ENCODE measurements at regions not wholly inside any gene's neighbourhood (a gene's known extent, or its start where the extent isn't known, plus 50 kb on each side); places are given as distances from the start of the nearest gene placed in this dataset.

GRCh38 chr6:104597541-104598050 lies 262.1 kb downstream of the HACE1 start:
- no peaks in the 10 kb centered on the region for H3K27me3 ChIP-seq (ENCODE audit: control insufficient read depth, insufficient read depth, low read length)
- no peaks in the 10 kb centered on the region for H3K9me3 ChIP-seq (ENCODE audit: control insufficient read depth in 2 of 3, insufficient read depth in 1 of 3, low read length in 3 of 3)
- H3K9ac ChIP-seq (ENCODE audit: low read length in 3 of 3) = no peak overlapping the region
- no peak for TF ChIP-seq CTCF (IDR thresholded peaks at IDR 0.05; ENCODE audit: borderline replicate concordance, extremely low read depth, insufficient read depth)
- H3K36me3 ChIP-seq (ENCODE audit: control insufficient read depth in 2 of 3, insufficient read depth in 3 of 3, low read length in 3 of 3) = no peaks in the 10 kb centered on the region
- no peak overlapping the region for H3K27ac ChIP-seq (ENCODE audit: low read depth in 2 of 2, low read length in 2 of 2)
- H3K4me1 ChIP-seq (ENCODE audit: control insufficient read depth in 2 of 3, insufficient read depth in 2 of 3, low read depth in 1 of 3, low read length in 3 of 3) = peaks cover 0 to 4% (median 0%) of the 10 kb centered on the region in 3 donors
- DNase-seq (peak in 2 of 5 donors; percentile 15 to 32), FAIRE-seq (no peak)
- intact Hi-C loops (cut with DNase I) = no loop called here
- no peak overlapping the region for H3K4me3 ChIP-seq (ENCODE audit: low read length in 3 of 3)

- Histone ChIP-seq H3K36me3 (ENCODE audit: control insufficient read depth in 2 of 3, insufficient read depth in 3 of 3, low read length in 3 of 3) (no peaks in the 10 kb centered on the region), H3K4me3 (ENCODE audit: low read length in 3 of 3) (no peak overlapping the region), H3K9ac (ENCODE audit: low read length in 3 of 3) (no peak overlapping the region), H3K4me1 (ENCODE audit: control insufficient read depth in 2 of 3, insufficient read depth in 2 of 3, low read depth in 1 of 3, low read length in 3 of 3) (no peaks in the 10 kb centered on the region), H3K9me3 (ENCODE audit: control insufficient read depth in 2 of 3, insufficient read depth in 1 of 3, low read length in 3 of 3) (no peaks in the 10 kb centered on the region), H3K27me3 (ENCODE audit: control insufficient read depth, insufficient read depth, low read length) (no peaks in the 10 kb centered on the region), H3K27ac (ENCODE audit: low read depth in 2 of 2, low read length in 2 of 2) (no peak overlapping the region)
- no peak for DNase-seq
- no peak for FAIRE-seq
- TF ChIP-seq CTCF (IDR thresholded peaks at IDR 0.05; ENCODE audit: borderline replicate concordance, extremely low read depth, insufficient read depth) = no peak
- intact Hi-C loops (cut with DNase I) = no loop called here
Observed at GRCh38 chr6:104596091-104596490, 263.6 kb downstream of the HACE1 start.

GRCh38 chr6:104595311-104595820 lies 264.4 kb downstream of the HACE1 start:
- TF ChIP-seq CTCF (IDR thresholded peaks at IDR 0.05; ENCODE audit: borderline replicate concordance, extremely low read depth, insufficient read depth) = no peak
- intact Hi-C loops (cut with DNase I) = no loop called here
- H3K4me3 ChIP-seq (ENCODE audit: low read length in 3 of 3) = no peak overlapping the region
- DNase-seq (no peak), FAIRE-seq (no peak)
- H3K4me1 ChIP-seq (ENCODE audit: control insufficient read depth in 2 of 3, insufficient read depth in 2 of 3, low read depth in 1 of 3, low read length in 3 of 3) = no peaks in the 10 kb centered on the region
- H3K27me3 ChIP-seq (ENCODE audit: control insufficient read depth, insufficient read depth, low read length) = no peaks in the 10 kb centered on the region
- no peaks in the 10 kb centered on the region for H3K36me3 ChIP-seq (ENCODE audit: control insufficient read depth in 2 of 3, insufficient read depth in 3 of 3, low read length in 3 of 3)
- H3K9me3 ChIP-seq (ENCODE audit: control insufficient read depth in 2 of 3, insufficient read depth in 1 of 3, low read length in 3 of 3) = no peaks in the 10 kb centered on the region
- no peak overlapping the region for H3K27ac ChIP-seq (ENCODE audit: low read depth in 2 of 2, low read length in 2 of 2)
- H3K9ac ChIP-seq (ENCODE audit: low read length in 3 of 3) = no peak overlapping the region
